ENCODE measurements at regions not wholly inside any gene's neighbourhood (a gene's known extent, or its start where the extent isn't known, plus 50 kb on each side); places are given as distances from the start of the nearest gene placed in this dataset.

GRCh38 chr3:150144191-150144708 lies 173.6 kb upstream of the PFN2 start:
- H3K36me3 Mint-ChIP-seq, result no peaks in the 10 kb centered on the region
- H3K4me3 Mint-ChIP-seq, result no peak overlapping the region
- no peak overlapping the region for H3K27ac Mint-ChIP-seq
- H3K27me3 Mint-ChIP-seq, result peaks cover 4 to 17% of the 10 kb centered on the region in 2 donors
- no peaks in the 10 kb centered on the region for H3K9me3 Mint-ChIP-seq
- no peak for ATAC-seq
- peaks cover 0 to 9% of the 10 kb centered on the region in 2 donors for H3K4me1 Mint-ChIP-seq (ENCODE audit: low read depth in 2 of 2)
- no peak for DNase-seq (ENCODE audit: low spot score)

- peaks cover 4 to 10% of the 10 kb centered on the region in 2 donors for H3K27me3 Mint-ChIP-seq
- H3K27ac Mint-ChIP-seq, result no peak overlapping the region
- ATAC-seq (no peak), DNase-seq (ENCODE audit: low spot score) (no peak)
- H3K4me3 Mint-ChIP-seq, result no peak overlapping the region
- H3K9me3 Mint-ChIP-seq, result no peaks in the 10 kb centered on the region
- H3K36me3 Mint-ChIP-seq, result no peaks in the 10 kb centered on the region
- H3K4me1 Mint-ChIP-seq (ENCODE audit: low read depth in 2 of 2), result peaks cover 0 to 9% of the 10 kb centered on the region in 2 donors
These were observed 172.2 kb upstream of the PFN2 start for GRCh38 chr3:150142936-150143335.

GRCh38 chr3:150141790-150142326 lies 171.2 kb upstream of the PFN2 start:
- Mint-ChIP-seq H3K36me3 (no peaks in the 10 kb centered on the region), H3K27ac (no peak overlapping the region), H3K27me3 (peaks cover 12 to 16% of the 10 kb centered on the region in 2 donors), H3K4me3 (no peak overlapping the region), H3K4me1 (ENCODE audit: low read depth in 2 of 2) (no peaks in the 10 kb centered on the region), H3K9me3 (peaks cover 3% of the 10 kb centered on the region)
- ATAC-seq (no peak), DNase-seq (ENCODE audit: low spot score) (no peak)

GRCh38 chr3:150140614-150141321 lies 170.1 kb upstream of the PFN2 start:
- peaks cover 17 to 25% of the 10 kb centered on the region in 2 donors for H3K27me3 Mint-ChIP-seq
- no peaks in the 10 kb centered on the region for H3K4me1 Mint-ChIP-seq (ENCODE audit: low read depth in 2 of 2)
- H3K27ac Mint-ChIP-seq, result no peak overlapping the region
- peaks cover 4% of the 10 kb centered on the region for H3K9me3 Mint-ChIP-seq
- DNase-seq (ENCODE audit: low spot score), result no peak
- no peaks in the 10 kb centered on the region for H3K36me3 Mint-ChIP-seq
- ATAC-seq, result no peak
- no peak overlapping the region for H3K4me3 Mint-ChIP-seq

- no peak overlapping the region for H3K27ac Mint-ChIP-seq
- H3K4me1 Mint-ChIP-seq (ENCODE audit: low read depth in 2 of 2), result no peaks in the 10 kb centered on the region
- H3K9me3 Mint-ChIP-seq, result peaks cover 4% of the 10 kb centered on the region
- DNase-seq (ENCODE audit: low spot score), result no peak
- H3K36me3 Mint-ChIP-seq, result no peaks in the 10 kb centered on the region
- H3K27me3 Mint-ChIP-seq, result peaks cover 15% of the 10 kb centered on the region in 2 donors
- no peak for ATAC-seq
- H3K4me3 Mint-ChIP-seq, result no peak overlapping the region
These were observed 168.1 kb upstream of the PFN2 start for GRCh38 chr3:150138824-150139223.

GRCh38 chr3:150136242-150136641 lies 165.5 kb upstream of the PFN2 start:
- H3K4me1 Mint-ChIP-seq (ENCODE audit: low read depth in 2 of 2), result no peaks in the 10 kb centered on the region
- peaks cover 15 to 22% of the 10 kb centered on the region in 2 donors for H3K27me3 Mint-ChIP-seq
- no peak for ATAC-seq
- H3K4me3 Mint-ChIP-seq, result no peak overlapping the region
- H3K27ac Mint-ChIP-seq, result no peak overlapping the region
- H3K9me3 Mint-ChIP-seq, result peaks cover 4% of the 10 kb centered on the region
- no peaks in the 10 kb centered on the region for H3K36me3 Mint-ChIP-seq
- no peak for DNase-seq (ENCODE audit: low spot score)

GRCh38 chr3:150135287-150135721 lies 164.6 kb upstream of the PFN2 start:
- no peak overlapping the region for H3K4me3 Mint-ChIP-seq
- H3K4me1 Mint-ChIP-seq (ENCODE audit: low read depth in 2 of 2), result no peaks in the 10 kb centered on the region
- DNase-seq (ENCODE audit: low spot score) (no peak), ATAC-seq (no peak)
- peaks cover 4% of the 10 kb centered on the region for H3K9me3 Mint-ChIP-seq
- no peak overlapping the region for H3K27ac Mint-ChIP-seq
- peaks cover 15 to 23% of the 10 kb centered on the region in 2 donors for H3K27me3 Mint-ChIP-seq
- no peaks in the 10 kb centered on the region for H3K36me3 Mint-ChIP-seq

- peaks cover 19 to 30% of the 10 kb centered on the region in 2 donors for H3K27me3 Mint-ChIP-seq
- H3K9me3 Mint-ChIP-seq, result peaks cover 4% of the 10 kb centered on the region
- no peaks in the 10 kb centered on the region for H3K4me1 Mint-ChIP-seq (ENCODE audit: low read depth in 2 of 2)
- no peaks in the 10 kb centered on the region for H3K36me3 Mint-ChIP-seq
- no peak overlapping the region for H3K27ac Mint-ChIP-seq
- DNase-seq (ENCODE audit: low spot score) (no peak), ATAC-seq (no peak)
- no peak overlapping the region for H3K4me3 Mint-ChIP-seq
These were observed 162.6 kb upstream of the PFN2 start for GRCh38 chr3:150133293-150133692.

GRCh38 chr3:150132101-150132749 lies 161.5 kb upstream of the PFN2 start:
- no peak for DNase-seq (ENCODE audit: low spot score)
- H3K4me1 Mint-ChIP-seq (ENCODE audit: low read depth in 2 of 2), result no peaks in the 10 kb centered on the region
- ATAC-seq, result no peak
- H3K27me3 Mint-ChIP-seq, result peaks cover 16 to 31% of the 10 kb centered on the region in 2 donors
- no peak overlapping the region for H3K27ac Mint-ChIP-seq
- peaks cover 4% of the 10 kb centered on the region for H3K9me3 Mint-ChIP-seq
- no peak overlapping the region for H3K4me3 Mint-ChIP-seq
- H3K36me3 Mint-ChIP-seq, result no peaks in the 10 kb centered on the region

GRCh38 chr3:150131663-150132062 lies 161.0 kb upstream of the PFN2 start:
- H3K4me3 Mint-ChIP-seq, result no peak overlapping the region
- no peak overlapping the region for H3K27ac Mint-ChIP-seq
- no peaks in the 10 kb centered on the region for H3K4me1 Mint-ChIP-seq (ENCODE audit: low read depth in 2 of 2)
- peaks cover 16 to 31% of the 10 kb centered on the region in 2 donors for H3K27me3 Mint-ChIP-seq
- no peak for ATAC-seq
- H3K36me3 Mint-ChIP-seq, result no peaks in the 10 kb centered on the region
- DNase-seq (ENCODE audit: low spot score), result no peak
- H3K9me3 Mint-ChIP-seq, result no peaks in the 10 kb centered on the region

- DNase-seq (ENCODE audit: low spot score) (no peak), ATAC-seq (peak; percentile 30 to 33)
- no peaks in the 10 kb centered on the region for H3K4me1 Mint-ChIP-seq (ENCODE audit: low read depth in 2 of 2)
- no peaks in the 10 kb centered on the region for H3K36me3 Mint-ChIP-seq
- H3K27ac Mint-ChIP-seq, result no peak overlapping the region
- H3K4me3 Mint-ChIP-seq, result no peak overlapping the region
- no peaks in the 10 kb centered on the region for H3K9me3 Mint-ChIP-seq
- H3K27me3 Mint-ChIP-seq, result peaks cover 16 to 32% of the 10 kb centered on the region in 2 donors
These were observed 159.9 kb upstream of the PFN2 start for GRCh38 chr3:150130404-150131100.

GRCh38 chr3:150129166-150129565 lies 158.5 kb upstream of the PFN2 start:
- no peak for DNase-seq (ENCODE audit: low spot score)
- Mint-ChIP-seq H3K4me1 (ENCODE audit: low read depth in 2 of 2) (no peaks in the 10 kb centered on the region), H3K4me3 (no peak overlapping the region), H3K27me3 (peaks cover 19 to 38% of the 10 kb centered on the region in 2 donors), H3K36me3 (no peaks in the 10 kb centered on the region), H3K9me3 (no peaks in the 10 kb centered on the region), H3K27ac (no peak overlapping the region)
- no peak for ATAC-seq

GRCh38 chr3:150128126-150128525 lies 157.4 kb upstream of the PFN2 start:
- H3K36me3 Mint-ChIP-seq, result no peaks in the 10 kb centered on the region
- H3K4me3 Mint-ChIP-seq, result no peak overlapping the region
- DNase-seq (ENCODE audit: low spot score), result no peak
- no peak overlapping the region for H3K27ac Mint-ChIP-seq
- no peaks in the 10 kb centered on the region for H3K4me1 Mint-ChIP-seq (ENCODE audit: low read depth in 2 of 2)
- no peak for ATAC-seq
- H3K27me3 Mint-ChIP-seq, result peaks cover 19 to 38% of the 10 kb centered on the region in 2 donors
- H3K9me3 Mint-ChIP-seq, result no peaks in the 10 kb centered on the region
